HCT116 (cell line): ENCODE measurements at regions not wholly inside any gene's neighbourhood (a gene's known extent, or its start where the extent isn't known, plus 50 kb on each side); places are given as distances from the start of the nearest gene placed in this dataset.

Source experiments
- ATAC-seq: fragments of 200-7000 bp; cut with Tn5 transposase; 2 replicates; pipeline ENCODE4 v1.9.1; 2020; ENCODE audit warnings: mild to moderate bottlenecking, moderate library complexity
- BruUV-seq: library from RNA; stranded (reverse); fragments of 400-500 nt; replicated peaks from 2 replicates; lab custom pipeline; 2021; lab: Mats Ljungman, UMichigan
- CTCF ChIA-PET: fragments of 300-600 bp; sonication (Branson Sonifier 250); formaldehyde crosslinking; loops from one replicate; lab custom pipeline; 2021; ENCODE audit warnings: antibody characterized with exemption; lab: Charles Lee
- POLR2A ChIA-PET: fragments of 300-600, 350-600 bp; sonication (Branson Sonifier 250); formaldehyde crosslinking; loops from one replicate; lab custom pipeline; 2021; ENCODE audit warnings: antibody characterized with exemption; lab: Charles Lee
- RAD21 ChIA-PET, 2 experiments: fragments of 300-600 bp; sonication (Branson Sonifier 250); formaldehyde crosslinking; loops; one replicate each; lab custom pipeline; 2023; ENCODE audit warnings: low total read pairs in 2 of 2; ENCODE audit not compliant: uncharacterized antibody in 2 of 2, unreplicated experiment in 2 of 2, low non-redundant PET in 1 of 2; lab: Charles Lee
- DNase-seq: peaks from one replicate; pipeline ENCODE4 v3.0.0-alpha.2; 2010; ENCODE audit warnings: low read depth, low spot score
- H2AFZ ChIP-seq: fragments of 200-600 bp; shearing (Covaris generic), sonication (generic); 2 replicates; pipeline ENCODE4 v1.6.1; 2017; ENCODE audit warnings: low read depth, mixed run types, mixed read lengths, antibody characterized with exemption, low read length; ENCODE audit not compliant: poor library complexity, severe bottlenecking
- H3K27ac ChIP-seq: 2 replicates; pipeline ENCODE4 v1.5.1; 2012; ENCODE audit warnings: low read depth, low read length
- H3K27me3 ChIP-seq: fragments of 200-600 bp; sonication (generic); 2 replicates; pipeline ENCODE4 v1.6.1; 2016; ENCODE audit warnings: mixed run types, low read length, mixed read lengths; ENCODE audit not compliant: insufficient read depth
- H3K36me3 ChIP-seq, 2 experiments: fragments of 200-500 bp in 1 of 2; fragments of 200-600 bp in 1 of 2; sonication (Bioruptor generic) in 1 of 2; sonication (generic) in 1 of 2; 2 replicates each; pipeline versions ENCODE4 v1.5.1 to v1.6.1; 2014 to 2016; ENCODE audit warnings: low read length in 2 of 2, inconsistent platforms in 1 of 2, mixed read lengths in 1 of 2, mixed run types in 1 of 2; ENCODE audit not compliant: insufficient read depth in 2 of 2, control insufficient read depth in 1 of 2
- H3K4me1 ChIP-seq, 2 experiments: fragments of 200-600 bp in 1 of 2; sonication (generic) in 1 of 2; 2 replicates each; pipeline versions ENCODE4 v1.5.1 to v1.6.1; 2012 to 2017; ENCODE audit warnings: low read length in 2 of 2, inconsistent platforms in 1 of 2, mild to moderate bottlenecking in 1 of 2, mixed read lengths in 1 of 2, mixed run types in 1 of 2, moderate library complexity in 1 of 2; ENCODE audit not compliant: insufficient read depth in 2 of 2, control insufficient read depth in 1 of 2
- H3K4me2 ChIP-seq: fragments of 200-600 bp; sonication (generic); 2 replicates; pipeline ENCODE4 v1.6.1; 2017; ENCODE audit warnings: mixed run types, low read length, mixed read lengths
- H3K4me3 ChIP-seq, 2 experiments: fragments of 200-600 bp in 1 of 2; sonication (generic) in 1 of 2; replicated peaks in 1 of 2; 2 replicates each; pipeline ENCODE4 v1.5.1; 2011 to 2016; ENCODE audit warnings: low read length in 2 of 2, control low read depth in 1 of 2, low read depth in 1 of 2, mild to moderate bottlenecking in 1 of 2, mixed read lengths in 1 of 2, mixed run types in 1 of 2
- H3K79me2 ChIP-seq: fragments of 200-600 bp; sonication (generic); 2 replicates; pipeline ENCODE4 v1.6.1; 2017; ENCODE audit warnings: mild to moderate bottlenecking, mixed run types, low read length, moderate library complexity, mixed read lengths; ENCODE audit not compliant: insufficient read depth
- H3K9ac ChIP-seq: fragments of 200-600 bp; sonication (generic); 2 replicates; pipeline ENCODE4 v1.6.1; 2016; ENCODE audit warnings: low read length, mixed read lengths
- H3K9me2 ChIP-seq: fragments of 200-600 bp; sonication (generic), shearing (Covaris generic); 2 replicates; pipeline ENCODE4 v1.6.1; 2017; ENCODE audit warnings: mixed run types, mild to moderate bottlenecking, moderate library complexity; ENCODE audit not compliant: insufficient read depth
- H3K9me3 ChIP-seq, 2 experiments: fragments of 200-500 bp in 1 of 2; fragments of 200-600 bp in 1 of 2; sonication (Bioruptor generic) in 1 of 2; sonication (generic) in 1 of 2; 2 replicates each; pipeline ENCODE4 v1.6.1; 2014 to 2017; ENCODE audit warnings: low read length in 2 of 2, mixed read lengths in 2 of 2, inconsistent platforms in 1 of 2, low read depth in 1 of 2, mild to moderate bottlenecking in 1 of 2, mixed run types in 1 of 2, moderate library complexity in 1 of 2; ENCODE audit not compliant: control insufficient read depth in 1 of 2, insufficient read depth in 1 of 2
- H4K20me1 ChIP-seq: fragments of 200-600 bp; sonication (generic), shearing (Covaris generic); 2 replicates; pipeline ENCODE4 v1.6.1; 2017; ENCODE audit warnings: mixed run types, mild to moderate bottlenecking, moderate library complexity; ENCODE audit not compliant: insufficient read depth
- CBX3 ChIP-seq: IDR thresholded peaks from 2 replicates; pipeline ENCODE4 v1.6.1; 2012; ENCODE audit warnings: low read depth
- CEBPB ChIP-seq: IDR thresholded peaks from 2 replicates; pipeline ENCODE4 v1.6.1; 2012; ENCODE audit warnings: low read depth
- EGR1 ChIP-seq: IDR thresholded peaks from 2 replicates; pipeline ENCODE4 v1.6.1; 2012; ENCODE audit warnings: low read depth
- ELF1 ChIP-seq: IDR thresholded peaks from 2 replicates; pipeline ENCODE4 v1.6.1; 2012; ENCODE audit warnings: low read depth, borderline replicate concordance
- EZH2 ChIP-seq: fragments of 200-600 bp; sonication (generic); IDR thresholded peaks from 2 replicates; pipeline ENCODE4 v1.6.1; 2017; ENCODE audit warnings: antibody characterized with exemption, mixed run types
- EZH2phosphoT487 ChIP-seq: fragments of 200-600 bp; IDR thresholded peaks from 2 replicates; pipeline ENCODE4 v1.6.1; 2018; ENCODE audit warnings: antibody characterized with exemption, borderline replicate concordance
- FOSL1 ChIP-seq: IDR thresholded peaks from 2 replicates; pipeline ENCODE4 v1.6.1; 2012; ENCODE audit warnings: low read depth
- JUND ChIP-seq: IDR thresholded peaks from 2 replicates; pipeline ENCODE4 v1.6.1; 2012
- POLR2A ChIP-seq: IDR thresholded peaks from 2 replicates; pipeline ENCODE4 v1.7.0; 2011; ENCODE audit warnings: borderline replicate concordance; ENCODE audit not compliant: insufficient read depth, insufficient read length; ENCODE audit errors: extremely low read depth
- POLR2AphosphoS5 ChIP-seq: IDR thresholded peaks from 2 replicates; pipeline ENCODE4 v1.6.1; 2011; ENCODE audit warnings: mild to moderate bottlenecking, low read depth, low read length, moderate library complexity
- RAD21 ChIP-seq: IDR thresholded peaks from 2 replicates; pipeline ENCODE4 v1.6.1; 2012; ENCODE audit warnings: low read depth, mild to moderate bottlenecking
- REST ChIP-seq: IDR thresholded peaks from 2 replicates; pipeline ENCODE4 v1.6.1; 2012; ENCODE audit warnings: low read depth
- SIN3A ChIP-seq: IDR thresholded peaks from 2 replicates; pipeline ENCODE4 v1.6.1; 2012; ENCODE audit warnings: low read depth
- SRF ChIP-seq: IDR thresholded peaks from 2 replicates; pipeline ENCODE4 v1.6.1; 2012; ENCODE audit warnings: low read depth
- TCF7L2 ChIP-seq: IDR thresholded peaks from 2 replicates; pipeline ENCODE4 v1.7.0; 2011; ENCODE audit warnings: borderline replicate concordance, inconsistent platforms; ENCODE audit not compliant: insufficient read depth, insufficient read length; ENCODE audit errors: extremely low read depth
- ZBTB33 ChIP-seq: IDR thresholded peaks from 2 replicates; pipeline ENCODE4 v1.6.1; 2011; ENCODE audit warnings: mild to moderate bottlenecking, low read length, moderate library complexity; ENCODE audit not compliant: insufficient replicate concordance; ENCODE audit errors: extremely low read depth
- ZNF274 ChIP-seq: fragments of 200-500 bp; sonication (Bioruptor generic); IDR thresholded peaks from 2 replicates; pipeline ENCODE4 v1.6.1; 2014; ENCODE audit warnings: mild to moderate bottlenecking, low read depth, low read length, inconsistent platforms
- intact Hi-C: fragments of 100-400 bp; cut with micrococcal nuclease; formaldehyde crosslinking; loops from 2 replicates; pipeline ENCODE4 v1.10.0; 2022
- TF ChIP-seq, protein P1 (sequence below), 3 experiments: fragments of 200-600 bp in 1 of 3; sonication (generic) in 1 of 3; IDR thresholded peaks in 2 of 3; conservative IDR thresholded peaks in 1 of 3; 2 replicates each; pipeline ENCODE4 v1.5.1; 2012 to 2017; ENCODE audit warnings: low read depth in 2 of 3, low read length in 2 of 3, antibody characterized with exemption in 1 of 3, borderline replicate concordance in 1 of 3, control low read depth in 1 of 3, mild to moderate bottlenecking in 1 of 3, mixed read lengths in 1 of 3, mixed run types in 1 of 3, moderate library complexity in 1 of 3; ENCODE audit not compliant: insufficient read depth in 1 of 3
- TF ChIP-seq, protein P2 (sequence below): IDR thresholded peaks from 2 replicates; pipeline ENCODE4 v1.6.1; 2012

DNA sequence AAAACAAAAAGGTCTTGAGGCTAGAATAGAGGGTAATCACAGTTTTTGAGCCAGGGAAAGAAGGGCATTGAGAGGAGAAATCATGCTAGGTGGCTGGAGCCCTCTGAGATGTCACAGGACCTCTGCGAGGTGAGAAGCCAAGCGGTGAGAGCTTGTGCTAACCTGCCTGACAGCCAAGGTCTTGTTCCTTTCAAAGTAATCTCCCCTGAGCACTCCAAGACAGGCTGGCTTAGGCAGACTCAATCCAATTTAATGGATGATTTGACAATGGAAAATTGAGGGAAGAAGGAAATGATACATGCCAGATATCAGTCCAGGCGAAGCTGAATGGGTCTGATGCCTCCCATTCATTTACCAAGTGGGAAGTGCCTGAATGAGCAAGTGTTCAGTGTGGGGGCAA is 311.9 kb upstream of the PTBP2 start:
- Histone ChIP-seq H2AFZ (no peak overlapping the region), H3K79me2 (no peaks in the 10 kb centered on the region), H3K9me3 (no peaks in the 10 kb centered on the region), H3K27ac (no peak overlapping the region), H3K27me3 (no peaks in the 10 kb centered on the region), H3K4me1 (no peaks in the 10 kb centered on the region), H4K20me1 (no peaks in the 10 kb centered on the region), H3K4me2 (no peak overlapping the region), H3K36me3 (no peaks in the 10 kb centered on the region), H3K4me3 (no peak overlapping the region), H3K9ac (no peak overlapping the region), H3K9me2 (no peaks in the 10 kb centered on the region)
- ChIA-PET CTCF (no interaction called here), RAD21 (no interaction called here), POLR2A (no interaction called here)
- DNase-seq = no peak
- intact Hi-C loops = no loop called here
- TF ChIP-seq FOSL1 (no peak), RAD21 (no peak), ZBTB33 (no peak), ELF1 (no peak), ZNF274 (no peak), SRF (no peak), TCF7L2 (no peak), CEBPB (no peak), EZH2 (no peak), CBX3 (no peak), POLR2A (no peak), JUND (no peak), SIN3A (no peak), POLR2AphosphoS5 (no peak), REST (no peak), EZH2phosphoT487 (no peak), EGR1 (no peak)
- TF ChIP-seq, protein P1, sequence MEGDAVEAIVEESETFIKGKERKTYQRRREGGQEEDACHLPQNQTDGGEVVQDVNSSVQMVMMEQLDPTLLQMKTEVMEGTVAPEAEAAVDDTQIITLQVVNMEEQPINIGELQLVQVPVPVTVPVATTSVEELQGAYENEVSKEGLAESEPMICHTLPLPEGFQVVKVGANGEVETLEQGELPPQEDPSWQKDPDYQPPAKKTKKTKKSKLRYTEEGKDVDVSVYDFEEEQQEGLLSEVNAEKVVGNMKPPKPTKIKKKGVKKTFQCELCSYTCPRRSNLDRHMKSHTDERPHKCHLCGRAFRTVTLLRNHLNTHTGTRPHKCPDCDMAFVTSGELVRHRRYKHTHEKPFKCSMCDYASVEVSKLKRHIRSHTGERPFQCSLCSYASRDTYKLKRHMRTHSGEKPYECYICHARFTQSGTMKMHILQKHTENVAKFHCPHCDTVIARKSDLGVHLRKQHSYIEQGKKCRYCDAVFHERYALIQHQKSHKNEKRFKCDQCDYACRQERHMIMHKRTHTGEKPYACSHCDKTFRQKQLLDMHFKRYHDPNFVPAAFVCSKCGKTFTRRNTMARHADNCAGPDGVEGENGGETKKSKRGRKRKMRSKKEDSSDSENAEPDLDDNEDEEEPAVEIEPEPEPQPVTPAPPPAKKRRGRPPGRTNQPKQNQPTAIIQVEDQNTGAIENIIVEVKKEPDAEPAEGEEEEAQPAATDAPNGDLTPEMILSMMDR (IDR thresholded peaks at IDR 0.05 in 2 of 3, conservative IDR thresholded peaks at IDR 0.05 in 1 of 3; ENCODE audit: borderline replicate concordance in 1 of 3, insufficient read depth in 1 of 3, low read depth in 2 of 3, low read length in 2 of 3) = no peak
- TF ChIP-seq, protein P2, sequence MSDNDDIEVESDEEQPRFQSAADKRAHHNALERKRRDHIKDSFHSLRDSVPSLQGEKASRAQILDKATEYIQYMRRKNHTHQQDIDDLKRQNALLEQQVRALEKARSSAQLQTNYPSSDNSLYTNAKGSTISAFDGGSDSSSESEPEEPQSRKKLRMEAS = no peak
- no peak for ATAC-seq
- no TSS peak for BruUV-seq
